ENCODE measurements at regions not wholly inside any gene's neighbourhood (a gene's known extent, or its start where the extent isn't known, plus 50 kb on each side); places are given as distances from the start of the nearest gene placed in this dataset.
"Not testable (repeated sequence)": the region's sequence is repeated elsewhere in the genome, so short reads cannot be mapped to it uniquely, and the experiment has no call there.

GRCh38 chr5:89374818-89375521, 492.0 kb upstream of the MEF2C start:
- DNase-seq: no peak

DNA sequence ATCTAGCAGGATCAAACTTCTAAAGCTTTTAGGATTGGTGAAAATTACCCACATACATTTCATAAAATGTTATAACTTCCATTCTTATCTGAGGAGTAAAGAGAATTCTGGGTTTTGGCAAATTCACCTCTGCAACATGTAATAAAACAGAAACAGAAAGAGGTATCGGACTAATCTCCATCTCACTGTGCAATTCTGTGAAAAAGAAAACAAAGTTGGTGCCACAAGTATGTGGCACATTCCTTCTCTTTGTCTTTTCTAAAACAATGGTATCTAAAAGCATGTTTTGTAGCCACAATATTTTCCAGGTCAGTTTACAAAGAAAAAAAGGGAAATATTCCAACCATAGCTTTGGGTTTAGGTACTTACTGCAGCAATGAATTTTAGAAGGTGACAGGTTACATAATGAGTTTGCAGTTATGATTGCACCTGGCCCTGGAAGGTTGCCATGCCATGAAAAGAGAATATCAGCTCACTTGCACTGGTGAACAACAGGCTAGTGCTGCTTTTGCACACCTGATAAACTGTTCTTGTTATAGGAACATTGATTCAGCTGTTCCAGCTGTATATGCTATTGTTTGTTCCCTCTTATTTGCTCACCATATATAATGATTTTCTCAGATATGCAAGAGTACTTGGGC, 491.3 kb upstream of the MEF2C start:
- DNase-seq: no peak

- DNase-seq: no peak
Observed at GRCh38 chr5:89372176-89372575, 489.2 kb upstream of the MEF2C start.

GRCh38 chr5:89371646-89372045, 488.7 kb upstream of the MEF2C start:
- DNase-seq: no peak

GRCh38 chr5:89359046-89359445, 476.1 kb upstream of the MEF2C start:
- no peak for DNase-seq

- DNase-seq: no peak
Observed at GRCh38 chr5:89353837-89354551, 471.0 kb upstream of the MEF2C start.

DNA sequence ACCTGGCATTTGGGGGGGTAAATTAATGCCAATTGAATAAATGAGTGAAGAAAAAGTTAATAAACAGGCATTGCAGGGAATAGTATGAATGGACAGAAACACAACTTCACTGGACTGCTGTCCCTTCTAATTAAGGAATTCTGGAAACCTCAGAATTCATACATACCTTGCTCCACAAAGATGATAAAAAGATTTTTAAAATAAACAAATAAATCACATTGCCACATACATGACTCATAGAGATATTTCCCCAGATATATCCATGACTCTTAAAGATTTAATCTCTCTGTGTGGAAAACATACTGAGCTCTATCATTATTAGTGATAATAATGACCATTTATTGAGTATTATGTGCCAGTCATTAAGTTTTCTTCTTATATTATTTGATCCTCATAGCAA, 469.0 kb upstream of the MEF2C start:
- DNase-seq: no peak

DNA sequence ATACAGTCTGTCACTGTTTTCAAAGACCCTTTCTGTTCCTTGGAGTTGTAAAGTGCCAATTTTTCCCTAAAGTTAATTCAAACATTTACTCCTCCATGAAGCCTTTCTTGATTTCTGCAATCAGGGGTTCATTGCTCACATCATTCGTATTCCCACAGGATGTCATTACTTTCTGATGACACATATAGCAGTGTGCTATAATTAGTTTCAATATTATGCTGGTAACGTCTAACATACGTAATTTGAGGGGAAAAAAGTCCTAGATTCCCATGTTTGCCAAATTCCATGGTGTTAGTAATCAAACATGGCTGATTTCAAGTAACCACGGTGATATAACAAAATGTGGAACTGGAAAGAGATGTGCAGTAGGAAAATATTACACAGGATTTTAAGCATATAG, 468.2 kb upstream of the MEF2C start:
- DNase-seq: no peak

- DNase-seq: no peak
Observed at GRCh38 chr5:89350684-89351083, 467.7 kb upstream of the MEF2C start.

- DNase-seq: no peak
Observed at GRCh38 chr5:89349246-89349980, 466.4 kb upstream of the MEF2C start.

- DNase-seq: no peak
Observed at GRCh38 chr5:89346573-89346972, 463.6 kb upstream of the MEF2C start.

DNA sequence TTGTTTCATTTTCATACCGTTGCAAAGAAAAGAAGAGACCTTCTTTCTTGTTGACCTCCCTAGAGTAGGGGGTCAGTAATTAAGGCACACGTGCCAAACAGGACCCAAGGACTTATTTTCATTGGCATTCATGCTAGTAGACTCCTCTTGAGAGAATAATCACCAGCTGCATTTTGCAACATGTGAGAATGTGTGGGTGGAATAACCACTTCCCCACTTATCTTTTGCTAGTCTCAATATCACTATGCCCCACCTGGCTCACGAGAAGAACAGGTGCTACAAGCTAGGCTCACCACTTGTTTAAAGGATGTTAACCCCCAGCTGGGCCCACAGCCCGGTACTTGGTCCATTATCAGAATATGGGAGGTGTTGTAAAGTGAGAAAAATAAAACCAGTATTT, 460.7 kb upstream of the MEF2C start:
- no peak for DNase-seq

DNA sequence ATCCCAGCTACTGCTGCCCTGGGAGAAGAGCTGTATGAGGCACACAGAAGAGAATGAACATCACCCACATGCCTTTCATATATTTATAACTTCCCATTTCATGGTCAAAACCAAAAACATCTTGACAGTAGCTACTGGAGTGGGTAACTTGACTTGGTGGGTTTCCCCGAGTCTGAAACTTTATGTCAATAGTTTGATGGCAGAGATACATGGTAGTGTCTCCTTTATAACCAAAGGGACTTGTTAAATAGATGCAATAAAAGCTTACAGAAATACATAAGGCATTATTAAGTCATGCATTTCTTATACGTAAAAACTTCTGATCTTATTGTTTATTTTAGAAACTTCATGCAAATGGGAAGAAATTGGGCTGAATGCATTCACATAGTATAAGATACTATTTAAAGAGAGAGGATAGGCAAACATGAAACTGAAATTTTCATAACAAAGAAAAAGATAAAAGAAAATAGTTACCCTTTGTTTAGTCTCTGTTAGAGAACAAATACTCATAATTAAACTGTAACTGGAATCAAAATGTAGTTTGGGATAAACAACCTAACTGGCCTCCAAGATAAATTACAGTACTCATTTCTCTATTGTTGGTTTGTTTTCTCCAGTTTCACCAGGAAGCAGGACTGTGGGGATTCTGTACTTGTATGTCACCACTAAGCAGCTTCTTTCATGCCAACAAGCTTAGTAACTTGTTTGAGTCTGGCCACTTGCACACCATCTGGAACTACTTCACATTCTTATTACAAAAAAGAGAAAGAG, 459.3 kb upstream of the MEF2C start:
- no peak for DNase-seq

GRCh38 chr5:89338935-89339334, 456.0 kb upstream of the MEF2C start:
- DNase-seq: no peak

- no peak for DNase-seq
Observed at GRCh38 chr5:89336111-89336510, 453.1 kb upstream of the MEF2C start.

DNA sequence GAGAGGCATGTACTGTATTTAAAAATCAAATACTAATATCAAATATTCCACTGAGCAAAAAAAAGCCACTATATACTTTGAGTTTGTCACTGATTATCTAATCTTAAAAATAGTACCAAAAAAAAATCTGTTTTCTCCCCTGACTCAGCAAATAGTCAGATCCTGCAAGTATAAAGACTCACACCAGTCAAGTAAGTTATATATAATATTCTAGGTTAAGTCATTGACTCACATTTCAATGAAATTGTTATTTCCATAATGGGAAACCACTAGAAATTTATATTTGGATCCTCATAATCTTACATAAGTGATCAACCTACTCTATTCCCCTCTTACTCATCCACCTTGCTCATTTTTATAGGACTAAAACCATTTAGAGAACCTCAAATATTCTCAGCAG, 447.2 kb upstream of the MEF2C start:
- no peak for DNase-seq

DNA sequence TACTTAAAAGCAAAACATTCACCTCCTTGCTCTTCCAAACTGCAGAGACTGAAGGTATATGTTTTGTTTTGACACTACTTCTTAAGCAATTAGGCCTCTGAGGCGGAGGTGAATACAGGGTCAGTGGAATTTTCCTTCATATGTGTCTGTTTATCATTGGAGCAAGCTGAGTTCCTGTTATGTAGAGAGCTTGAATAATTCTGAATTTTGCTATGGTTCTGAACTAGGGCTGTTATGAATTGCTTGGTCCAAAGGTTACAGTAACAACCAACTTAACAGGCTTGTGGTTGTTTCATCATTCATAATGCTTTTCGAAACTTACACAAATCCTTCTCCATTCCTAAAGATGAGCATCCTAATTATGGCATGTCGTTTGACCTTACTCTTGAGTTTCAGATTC, 444.6 kb upstream of the MEF2C start:
- DNase-seq: no peak

GRCh38 chr5:89324990-89325389, 442.0 kb upstream of the MEF2C start:
- DNase-seq: no peak

GRCh38 chr5:89320421-89321277, 437.7 kb upstream of the MEF2C start:
- no peak for DNase-seq

- not testable (repeated sequence) for DNase-seq
Observed at GRCh38 chr5:89317838-89318237, 434.9 kb upstream of the MEF2C start.

DNA sequence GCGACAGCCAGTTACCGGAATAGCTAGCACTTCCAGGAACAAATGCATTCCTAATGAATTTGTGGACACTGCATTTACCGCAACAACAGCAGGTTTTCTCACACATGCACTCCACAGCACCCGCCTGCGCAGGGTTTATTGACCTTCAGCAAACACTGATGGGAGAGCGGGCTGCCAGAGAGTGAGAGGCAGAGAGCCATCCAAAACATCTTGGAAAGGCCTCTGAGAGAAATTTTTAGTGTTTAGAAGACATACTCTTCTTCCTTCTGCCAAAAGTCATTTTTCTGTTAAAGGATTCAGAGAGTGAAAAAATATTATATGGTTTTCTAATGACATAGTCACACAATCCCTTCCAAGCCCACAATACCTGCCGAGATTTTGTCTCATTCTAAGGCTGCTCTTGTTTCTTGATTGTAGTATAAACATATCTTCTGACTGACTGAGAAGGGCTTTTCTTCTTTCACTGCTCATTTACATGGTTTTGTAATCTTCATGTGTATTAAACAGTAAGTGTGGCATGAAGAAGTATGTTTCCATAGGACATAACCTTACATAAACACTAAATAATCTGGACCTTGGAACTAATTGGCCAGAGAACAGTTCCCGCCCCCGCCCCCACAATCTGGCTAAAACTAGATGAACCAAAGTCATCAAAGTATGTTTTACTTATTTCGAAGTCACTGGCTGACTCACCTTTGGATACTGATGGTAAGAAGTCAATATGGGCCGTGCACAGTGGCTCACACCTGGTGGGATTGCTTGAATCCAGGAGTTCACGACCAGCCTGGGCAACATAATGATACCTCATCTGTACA, 432.5 kb upstream of the MEF2C start:
- no peak for DNase-seq

Data from islet precursor cell (in vitro differentiated cells).